Islet of Langerhans (tissue), 1 donor: ENCODE measurements at regions not wholly inside any gene's neighbourhood (a gene's known extent, or its start where the extent isn't known, plus 50 kb on each side); places are given as distances from the start of the nearest gene placed in this dataset.

Experiments
- FAIRE-seq: peaks from one replicate; lab custom pipeline; 2011; peaks lifted over from hg19 to GRCh38; lab: Jason Lieb, UNC

DNA sequence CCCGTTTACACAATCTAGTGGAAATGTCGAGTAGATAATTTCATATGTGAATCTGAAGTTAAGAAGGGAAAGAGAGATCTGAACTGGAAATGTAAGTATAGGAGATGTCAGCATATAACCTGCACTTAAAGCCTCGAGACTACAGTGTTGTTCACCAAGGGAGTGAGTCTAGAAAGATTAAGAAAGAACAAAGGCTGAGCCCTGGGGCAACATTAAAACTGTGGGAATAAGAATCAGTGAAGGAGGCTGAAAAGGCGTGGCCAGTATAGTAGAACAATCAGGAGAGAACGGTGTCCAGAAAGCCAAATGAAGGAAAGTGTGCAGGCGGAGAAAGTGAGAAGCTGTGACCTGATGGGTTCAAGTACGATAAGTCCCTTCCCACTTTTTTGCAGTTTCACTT is 118.8 kb upstream of the TENM3 start:
- FAIRE-seq = no peak

DNA sequence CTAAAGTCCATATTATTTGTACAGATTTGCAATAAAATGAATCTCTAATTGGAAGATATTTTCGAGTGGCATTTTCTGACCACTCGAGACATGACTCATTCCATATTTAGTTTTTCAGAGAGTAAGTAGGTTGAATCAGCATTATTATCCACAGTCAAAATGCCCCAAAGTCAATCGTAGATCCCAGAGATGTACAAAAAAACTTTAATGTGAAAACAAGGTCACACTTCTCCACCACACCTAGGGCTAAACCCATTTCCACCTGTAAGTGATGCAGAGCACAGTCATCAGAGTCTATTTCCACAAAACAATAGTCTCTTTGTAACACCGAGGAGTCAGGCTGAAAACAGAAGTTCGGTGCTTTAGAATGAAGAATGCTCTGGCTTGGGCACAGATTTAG is 117.1 kb upstream of the TENM3 start:
- FAIRE-seq = no peak

DNA sequence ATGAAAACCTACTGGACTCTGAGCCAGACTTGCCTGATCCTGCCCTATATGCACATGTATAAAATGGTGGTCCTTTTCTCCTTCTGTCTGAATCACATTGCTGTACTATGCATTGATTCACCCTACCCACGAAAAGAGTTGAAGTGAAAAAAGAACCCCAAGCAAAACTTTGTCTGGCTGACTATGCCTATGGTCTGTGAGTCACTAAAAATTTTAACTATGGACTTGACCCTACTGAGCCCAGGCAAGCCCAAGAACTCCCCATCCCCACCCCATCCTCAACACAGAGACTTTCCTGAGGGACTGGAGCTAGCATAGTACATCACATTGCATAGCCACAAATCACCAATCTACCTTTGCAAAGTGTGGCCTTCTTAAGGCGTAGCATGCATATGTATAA is 116.6 kb upstream of the TENM3 start:
- FAIRE-seq = no peak

DNA sequence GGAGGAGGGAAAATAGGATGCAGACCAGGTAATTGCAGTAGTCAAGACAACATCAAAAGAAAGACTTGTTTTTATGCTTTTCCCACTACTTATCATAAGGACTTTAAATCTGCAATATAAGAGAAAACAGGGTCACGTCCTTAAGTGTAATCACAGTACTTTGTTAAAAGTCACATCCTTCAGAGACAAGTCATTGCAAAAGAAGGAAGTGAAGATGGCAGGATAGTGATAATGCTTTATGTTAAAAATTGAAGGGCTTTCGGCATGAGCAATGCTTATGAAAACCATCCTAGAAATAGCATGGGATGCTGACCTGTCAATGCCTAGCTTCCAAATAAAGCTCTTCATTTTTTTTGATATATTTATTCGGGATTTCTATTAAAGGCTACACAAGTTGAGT is 110.2 kb upstream of the TENM3 start:
- FAIRE-seq = no peak

DNA sequence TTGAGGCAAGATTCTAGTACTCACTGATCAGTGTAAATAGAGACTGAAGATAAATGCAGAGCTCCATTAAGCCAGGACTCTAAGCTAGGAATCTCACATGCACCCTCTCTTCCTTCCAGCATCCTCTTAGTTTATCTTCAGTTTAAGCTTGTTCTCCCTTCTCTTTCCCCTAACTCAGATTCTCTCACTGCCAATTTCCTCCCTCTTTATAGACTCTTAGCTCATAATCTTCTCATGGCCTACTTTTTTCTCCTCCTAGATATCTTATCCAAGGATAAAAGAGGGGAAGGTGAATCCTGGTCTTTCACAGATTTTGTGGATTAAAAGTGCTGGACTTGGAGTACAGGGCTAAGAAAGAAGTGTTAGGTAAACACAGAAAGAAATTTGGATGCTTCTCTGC is 108.9 kb upstream of the TENM3 start:
- FAIRE-seq = no peak

DNA sequence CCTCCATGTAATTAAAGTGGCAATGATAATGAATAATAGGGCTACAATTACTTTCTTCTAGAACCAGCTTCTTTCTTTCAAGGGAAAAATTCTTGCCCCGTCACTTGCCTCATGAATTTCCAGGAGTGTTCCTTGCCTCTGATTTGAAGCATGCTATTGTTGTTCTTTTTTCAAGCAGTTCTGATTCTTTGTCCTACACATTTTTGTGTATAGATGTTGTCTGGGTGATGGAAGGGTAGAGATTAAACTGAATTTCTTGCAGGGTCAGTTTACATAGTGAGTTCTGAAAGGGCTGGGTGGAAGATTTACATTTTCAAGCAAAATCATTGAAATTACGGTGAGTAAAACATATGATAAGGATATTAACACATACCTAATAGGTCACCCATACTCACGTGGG is 107.0 kb upstream of the TENM3 start:
- no peak for FAIRE-seq

DNA sequence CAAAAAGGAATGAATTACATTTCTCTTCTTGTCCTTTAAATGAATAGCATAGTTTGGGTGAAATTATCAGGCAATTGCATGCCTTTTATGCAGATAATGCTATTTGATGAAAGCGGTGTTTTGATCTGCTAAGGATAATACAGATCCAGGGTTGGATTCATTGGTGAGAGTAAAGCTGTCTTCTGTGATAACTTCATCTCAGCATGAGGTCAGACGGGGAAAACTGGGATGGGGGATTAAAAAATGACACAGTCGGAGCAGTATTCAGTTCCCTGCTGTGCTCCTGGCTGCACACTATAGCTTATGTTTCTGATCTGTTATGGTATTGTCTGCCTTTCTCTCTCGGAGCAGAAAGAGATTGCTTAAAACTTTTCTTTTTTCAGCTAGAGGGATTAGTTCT is 105.9 kb upstream of the TENM3 start:
- no peak for FAIRE-seq

DNA sequence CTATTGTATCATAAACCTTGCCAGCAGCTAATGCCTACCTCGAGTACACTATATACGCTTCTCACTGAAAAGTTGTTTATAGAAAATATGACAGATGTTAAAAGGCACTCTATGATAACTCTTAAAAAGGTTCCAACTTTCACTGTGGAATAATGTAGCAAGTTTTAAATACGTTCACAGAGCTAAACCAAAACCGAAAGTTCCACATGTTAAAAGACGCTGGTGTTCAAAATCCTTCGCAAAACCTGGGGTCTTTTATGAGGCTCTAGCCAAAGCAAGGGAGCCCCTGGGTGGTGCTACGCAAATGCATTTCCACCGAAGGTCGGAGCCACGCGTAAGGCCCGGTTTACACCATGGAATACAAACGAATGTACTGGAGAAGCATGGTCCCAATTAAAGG is 103.7 kb upstream of the TENM3 start:
- no peak for FAIRE-seq

DNA sequence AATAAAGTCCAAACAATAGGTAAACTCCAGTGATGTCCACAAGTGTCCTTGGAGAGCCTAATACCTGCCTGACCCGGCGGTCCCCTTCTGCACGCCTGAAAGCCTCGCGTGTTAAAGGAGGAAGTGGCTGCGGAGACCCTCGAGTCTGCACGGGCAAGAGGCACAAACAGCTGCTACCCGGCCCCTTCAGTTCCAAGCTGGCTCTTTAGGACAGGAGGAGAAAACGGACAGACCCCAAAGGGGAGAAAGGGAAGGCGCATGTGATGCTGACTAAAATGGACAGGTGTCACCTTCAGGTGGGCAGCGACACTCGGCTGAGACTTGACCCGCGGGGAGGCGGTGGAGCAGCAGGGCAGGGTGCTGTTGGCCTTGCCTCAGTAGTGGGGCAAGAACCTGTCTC is 102.7 kb upstream of the TENM3 start:
- no peak for FAIRE-seq

DNA sequence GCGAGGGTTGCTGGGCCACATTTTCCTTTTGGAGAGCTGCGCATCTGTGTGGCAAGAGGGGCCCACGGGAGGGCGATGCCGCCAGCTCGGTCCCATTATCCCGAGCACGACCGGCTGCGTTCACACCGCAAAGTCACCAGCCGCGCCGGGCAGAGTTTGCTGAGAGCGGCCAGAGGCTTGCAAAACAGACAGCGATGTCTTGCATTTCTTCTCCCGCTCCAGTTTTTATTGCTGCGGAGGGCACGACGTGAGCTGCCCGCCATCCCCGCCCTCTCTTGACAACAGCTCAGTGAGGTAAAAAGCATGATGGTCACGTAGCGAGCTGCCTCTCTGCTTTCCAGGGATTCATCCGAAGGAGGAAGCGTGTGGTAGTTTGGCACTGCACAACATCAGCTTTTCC is 102.1 kb upstream of the TENM3 start:
- no peak for FAIRE-seq

DNA sequence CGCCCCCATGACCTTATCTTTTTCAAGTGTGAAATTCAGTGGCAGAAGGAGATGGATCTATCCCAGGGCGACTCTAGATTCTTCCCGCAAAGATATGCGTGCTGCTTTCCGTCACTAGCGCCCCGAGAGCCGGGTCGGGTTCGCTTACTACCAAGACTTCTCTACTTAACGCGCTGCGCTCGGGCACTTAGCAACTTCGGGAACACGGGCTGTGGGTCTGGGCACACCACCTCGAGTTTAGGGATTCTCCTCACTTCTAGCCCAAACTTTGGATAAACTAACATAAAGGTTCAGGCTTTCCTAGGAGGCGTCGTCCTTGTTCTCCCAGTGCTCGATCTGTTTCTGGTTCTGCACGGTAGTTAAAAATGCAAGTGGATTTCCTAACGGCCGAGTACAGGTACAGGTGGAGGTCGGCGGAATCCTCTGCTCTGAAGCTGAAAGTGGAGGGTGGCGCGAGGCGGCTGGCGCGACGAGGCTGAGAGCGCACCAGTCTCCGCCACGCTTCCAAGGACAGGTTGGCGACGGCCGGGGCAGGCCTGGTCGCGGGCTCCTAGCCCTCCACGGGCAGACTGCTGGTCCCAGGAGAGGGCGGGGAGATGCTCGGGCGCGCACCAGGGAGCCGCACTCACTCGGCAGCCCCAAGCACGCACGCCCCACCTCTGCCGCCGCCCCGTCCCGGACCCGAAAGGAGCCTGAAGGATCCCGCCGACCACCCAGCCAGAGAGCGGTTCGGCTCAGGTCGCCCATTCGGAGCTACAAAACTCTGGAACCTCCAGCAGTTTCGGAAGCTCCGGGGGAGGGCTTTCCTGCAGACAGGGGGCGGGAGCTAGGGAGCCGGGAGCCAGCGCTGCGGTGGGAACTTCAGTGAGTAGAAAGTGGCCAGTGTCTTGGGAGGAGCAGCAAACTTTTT is 100.8 kb upstream of the TENM3 start:
- FAIRE-seq = no peak

DNA sequence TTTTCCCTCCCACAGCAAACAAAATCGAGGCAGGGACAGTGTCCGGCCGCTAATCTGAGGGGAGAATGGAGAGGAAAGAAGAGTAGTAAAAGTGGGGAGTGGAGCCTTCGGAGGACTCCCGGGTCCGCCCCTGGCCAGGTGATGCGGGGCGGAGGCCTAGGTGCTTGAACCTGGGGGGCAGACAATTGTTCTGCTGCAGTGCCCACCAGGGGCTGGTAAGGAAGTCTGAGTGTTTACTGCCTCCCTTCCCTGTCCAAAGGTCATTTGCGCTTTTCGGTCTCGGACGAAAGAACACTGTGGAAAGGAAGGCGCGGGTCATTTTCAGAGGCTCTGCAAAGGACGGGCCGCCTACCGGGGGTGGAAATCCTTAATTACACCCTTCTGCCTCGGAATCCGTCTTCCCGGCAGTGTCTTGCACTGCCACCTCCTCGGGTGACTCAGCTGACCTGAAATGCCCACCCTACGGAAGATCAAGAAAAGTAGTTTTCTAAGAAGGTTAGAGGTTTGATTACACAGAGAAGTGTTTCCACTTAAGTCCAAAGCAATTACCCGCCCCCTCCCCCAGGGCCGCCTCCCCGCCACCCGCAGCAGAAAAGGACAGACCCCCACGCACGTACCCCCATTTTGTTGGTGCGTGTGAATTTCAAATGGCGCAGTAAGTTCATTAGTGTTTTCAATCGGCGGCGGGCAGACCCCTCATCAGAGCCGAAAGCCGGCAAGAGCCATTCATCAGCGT is 99.9 kb upstream of the TENM3 start:
- no peak for FAIRE-seq

DNA sequence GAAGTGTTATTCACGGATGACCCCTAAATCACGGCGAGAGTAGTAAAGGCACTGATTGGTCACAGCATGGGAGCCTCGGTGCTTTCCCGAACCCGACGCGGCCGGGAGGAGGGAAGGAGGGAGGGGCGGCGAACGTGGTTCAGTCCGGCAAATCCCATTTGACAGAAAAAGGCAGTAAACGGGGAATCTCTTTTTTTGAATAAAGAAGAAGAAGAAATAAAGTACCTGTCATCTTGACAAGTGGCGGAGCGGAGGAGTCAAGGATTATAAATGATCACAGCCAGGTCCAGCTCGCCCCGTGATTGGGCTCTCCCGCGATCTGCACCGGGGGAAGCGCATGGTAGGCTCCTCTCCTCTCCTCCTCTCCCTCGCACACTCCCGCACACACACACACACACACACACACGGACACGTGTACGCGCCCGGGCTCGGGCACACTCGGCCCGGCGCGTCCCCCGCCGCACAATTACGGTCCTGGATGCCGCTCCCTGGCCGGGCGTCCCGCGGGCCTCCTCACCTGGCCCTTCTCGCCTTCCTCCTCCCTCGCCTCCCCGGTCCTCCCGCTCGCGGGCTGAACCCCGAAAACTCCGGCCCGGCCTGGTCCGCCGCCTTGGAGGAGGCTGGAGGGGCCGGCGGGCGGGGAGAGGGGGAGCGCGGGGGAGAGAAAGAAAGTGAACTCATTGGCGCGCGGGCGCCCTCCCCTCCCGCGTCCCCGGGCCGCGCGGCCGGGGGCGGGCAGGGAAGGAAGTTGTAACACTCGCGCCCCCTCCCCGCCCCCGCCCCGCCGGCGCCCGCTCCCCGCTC is 99.2 kb upstream of the TENM3 start:
- FAIRE-seq = no peak

DNA sequence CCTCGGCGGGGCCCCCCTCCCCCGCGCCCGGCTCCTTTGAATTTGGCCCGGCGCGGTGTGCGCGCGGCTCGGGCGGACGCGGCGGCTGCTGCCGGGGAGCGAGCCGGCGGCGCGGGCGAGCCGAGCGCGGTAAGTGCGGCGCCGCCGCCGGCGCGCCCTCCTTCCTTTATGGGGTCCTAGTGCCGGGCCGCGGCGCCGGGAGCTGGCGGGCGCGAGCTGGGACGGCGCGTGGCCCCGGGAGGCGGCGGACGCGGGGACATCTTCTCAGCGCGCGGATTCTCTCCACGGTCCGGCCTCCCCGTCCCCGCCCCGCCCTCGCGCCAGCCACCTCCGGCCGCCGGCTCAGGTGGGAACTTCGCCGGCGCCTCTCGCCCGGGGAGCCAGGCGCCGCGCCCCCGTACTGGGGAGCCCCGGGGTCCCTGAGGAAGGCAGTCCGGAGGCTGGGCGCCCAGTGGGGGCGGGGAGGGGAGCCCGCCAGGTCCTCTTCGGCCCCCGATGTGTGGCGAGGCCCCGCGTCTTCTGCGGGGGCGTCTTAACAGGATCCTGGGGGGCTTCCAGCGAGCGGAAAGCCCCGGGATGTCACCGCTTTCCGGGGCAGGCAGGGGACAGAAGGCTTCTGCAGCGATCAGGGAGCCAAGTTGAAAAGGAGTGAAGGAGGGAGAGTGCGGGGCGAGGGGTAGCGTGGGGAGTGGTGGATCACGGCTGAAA is 98.4 kb upstream of the TENM3 start:
- FAIRE-seq = no peak

DNA sequence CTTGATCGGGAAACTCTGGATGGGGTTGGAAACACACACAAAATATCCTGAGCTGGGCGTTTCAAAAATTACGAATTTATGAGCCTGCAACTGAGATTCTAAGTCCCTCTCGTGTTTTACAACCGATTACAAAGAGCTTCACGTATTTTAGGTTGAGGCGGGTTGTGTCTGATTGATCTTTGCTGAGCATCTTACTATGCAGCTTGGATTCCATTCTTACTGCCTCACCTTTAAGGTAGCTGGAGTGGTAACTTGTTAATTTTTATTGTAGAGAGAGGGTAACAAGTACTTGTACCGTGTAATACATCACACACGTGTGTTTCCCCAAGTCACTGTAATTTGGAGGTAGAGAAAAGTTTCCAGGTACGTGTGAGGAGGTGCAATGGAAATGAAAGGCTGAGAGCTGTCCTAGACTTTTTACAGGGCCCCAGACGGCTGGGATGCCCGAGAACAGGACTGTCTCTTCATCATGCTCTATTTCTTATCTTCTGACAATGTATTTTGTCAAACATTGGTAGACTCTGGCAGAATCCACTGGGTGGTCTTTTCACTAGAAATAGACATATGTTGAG is 97.8 kb upstream of the TENM3 start:
- FAIRE-seq = no peak

DNA sequence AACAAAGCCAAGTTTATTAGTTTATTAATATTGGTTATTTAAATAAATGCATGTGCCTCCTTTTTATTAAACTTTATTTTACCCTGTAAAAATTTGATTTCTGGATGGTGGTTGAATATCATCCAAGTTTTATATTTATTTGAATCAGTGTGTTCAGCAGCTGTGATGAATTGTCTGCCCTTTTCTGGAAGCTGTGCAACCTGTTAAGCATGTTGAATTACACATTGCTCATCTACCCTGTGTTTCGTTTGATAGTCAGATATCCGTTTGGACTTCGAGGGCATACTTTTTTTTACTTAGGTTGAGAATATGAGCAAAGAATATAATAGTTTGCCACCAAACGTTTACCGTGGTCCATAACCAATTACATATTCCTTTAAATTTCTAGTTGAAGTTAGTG is 95.8 kb upstream of the TENM3 start:
- no peak for FAIRE-seq

DNA sequence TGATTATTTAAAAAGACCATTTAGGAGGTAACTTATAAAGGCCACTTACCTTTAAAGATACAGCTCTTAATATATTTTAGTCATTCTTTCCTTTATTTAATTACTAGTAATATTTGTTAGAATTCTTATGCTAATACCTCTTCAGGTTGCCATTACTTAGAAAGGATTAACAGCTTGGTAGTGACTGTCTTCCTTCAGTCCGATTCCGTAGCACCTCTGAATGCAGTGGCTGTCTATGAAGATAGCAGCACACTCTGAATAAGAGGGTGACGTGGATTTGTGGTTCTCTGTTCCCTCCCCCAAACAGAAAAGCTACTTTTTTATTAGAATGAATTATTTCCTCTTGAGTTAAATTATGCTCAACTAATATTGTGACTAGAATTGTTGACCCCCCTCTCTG is 92.6 kb upstream of the TENM3 start:
- FAIRE-seq = no peak

DNA sequence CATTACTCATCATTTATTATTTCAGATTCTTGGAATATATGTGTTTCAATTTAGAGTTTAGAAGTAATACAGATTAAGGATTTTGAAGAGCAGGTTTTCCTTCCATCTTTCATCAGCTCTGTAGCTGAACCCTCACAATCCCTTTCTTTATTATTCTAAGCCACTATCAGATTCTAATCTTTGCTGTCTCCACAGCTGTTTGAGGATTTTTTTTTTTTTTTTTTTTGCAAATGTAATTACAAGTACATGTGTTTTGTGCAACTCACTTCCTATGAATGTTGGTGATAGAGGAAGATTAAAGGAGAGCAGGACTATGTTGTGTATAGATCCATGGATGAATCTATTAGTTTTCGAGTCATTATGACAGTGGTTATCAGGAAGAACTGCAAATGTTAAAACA is 87.4 kb upstream of the TENM3 start:
- FAIRE-seq = no peak

DNA sequence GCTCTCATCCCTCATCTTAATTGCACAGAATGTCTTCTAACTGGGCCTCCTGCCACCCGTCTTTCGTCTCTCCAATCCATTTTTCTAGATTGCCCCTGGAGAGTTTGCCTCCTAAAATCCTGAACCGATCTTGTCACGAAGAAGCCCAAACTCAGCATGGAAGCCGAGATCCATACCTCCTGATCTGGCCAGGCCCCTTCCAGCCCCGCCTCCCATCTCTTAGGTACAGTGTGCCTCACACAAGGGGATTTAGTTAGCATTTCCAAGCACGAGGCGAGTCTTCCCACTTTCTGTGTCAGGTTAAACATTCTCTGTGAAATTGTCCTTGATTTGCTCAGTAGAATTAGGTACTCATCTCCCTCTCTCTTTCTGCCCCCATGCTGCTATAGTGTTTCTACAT is 80.0 kb upstream of the TENM3 start:
- FAIRE-seq = no peak

DNA sequence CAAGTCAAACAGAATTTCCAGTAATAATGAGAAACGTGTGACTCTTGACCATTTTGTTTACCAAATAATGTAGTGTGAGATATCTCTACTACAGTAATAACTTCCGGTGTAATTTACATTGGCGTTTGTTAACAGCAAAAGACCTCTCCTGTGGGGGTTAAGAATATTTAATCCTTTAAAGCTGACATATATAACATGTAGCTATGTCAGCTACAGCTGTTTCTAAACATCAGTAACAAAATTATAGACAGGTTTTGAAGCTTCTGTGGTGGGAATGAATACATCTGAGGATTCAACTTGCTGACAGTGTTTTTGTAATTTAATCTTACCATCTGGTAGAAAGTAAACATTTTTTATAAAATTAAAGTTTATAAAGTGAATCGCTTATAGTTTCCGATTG is 73.6 kb upstream of the TENM3 start:
- no peak for FAIRE-seq

DNA sequence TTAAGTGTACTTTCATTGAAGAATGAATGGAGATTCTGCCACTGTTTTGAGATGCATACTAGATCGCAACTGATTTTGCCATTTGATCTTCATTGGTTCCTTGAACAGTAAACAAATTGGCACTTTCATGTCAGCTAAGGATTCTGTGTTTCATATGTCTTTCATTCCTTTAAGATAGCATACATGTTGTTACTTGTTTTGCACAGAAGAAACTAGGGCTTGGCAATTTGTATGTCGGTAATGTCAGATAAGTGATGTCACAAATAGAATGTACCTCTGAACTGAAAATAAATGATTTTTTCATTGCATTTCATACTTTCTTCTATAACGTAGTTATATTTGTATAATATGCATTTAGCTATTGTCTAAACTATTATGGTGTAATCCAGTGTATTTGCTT is 73.2 kb upstream of the TENM3 start:
- no peak for FAIRE-seq

DNA sequence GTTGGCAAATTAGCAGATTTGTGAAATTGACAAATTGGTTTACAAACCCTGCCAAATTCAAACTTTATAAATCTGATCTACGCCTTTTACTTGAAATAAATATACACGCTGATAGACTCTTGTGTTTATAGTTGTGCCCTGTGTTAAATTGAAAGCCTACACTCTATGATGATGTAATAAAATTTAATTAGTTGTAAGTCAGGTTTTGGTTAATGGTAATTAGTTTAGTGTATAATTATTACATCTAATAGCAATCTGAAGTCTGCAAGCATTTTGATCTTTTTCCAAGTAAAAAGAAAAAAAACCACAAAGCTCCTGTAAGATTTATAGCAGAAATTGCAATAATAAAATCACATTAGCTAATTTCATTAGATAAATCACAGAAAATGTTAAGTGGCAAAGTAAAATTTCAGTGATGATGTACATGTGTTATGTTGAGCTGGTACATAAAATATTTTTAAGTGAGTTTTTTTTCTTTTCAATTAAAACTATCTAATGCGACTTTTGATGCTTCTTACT is 72.7 kb upstream of the TENM3 start:
- FAIRE-seq = no peak
